ENCODE measurements at regions not wholly inside any gene's neighbourhood (a gene's known extent, or its start where the extent isn't known, plus 50 kb on each side); places are given as distances from the start of the nearest gene placed in this dataset.

GRCh38 chr4:54165438-54165837 lies 63.7 kb upstream of the PDGFRA start:
- H3K79me2 ChIP-seq (ENCODE audit: control insufficient read depth, insufficient read depth, low read length) = no peaks in the 10 kb centered on the region
- H3K9ac ChIP-seq (ENCODE audit: control insufficient read depth, insufficient read depth, low read length) = no peak overlapping the region
- no peak for TF ChIP-seq CUX1 (IDR thresholded peaks at IDR 0.05; ENCODE audit: insufficient replicate concordance, low read depth, low read length)
- no peak for TF ChIP-seq NR2C2 (IDR thresholded peaks at IDR 0.05; ENCODE audit: borderline replicate concordance, control insufficient read depth, insufficient read length, low read depth)
- TF ChIP-seq CEBPB (IDR thresholded peaks at IDR 0.05; ENCODE audit: borderline replicate concordance in 1 of 2, low read depth in 2 of 2, low read length in 2 of 2) = no peak
- TF ChIP-seq NKRF (conservative IDR thresholded peaks at IDR 0.05) = no peak
- TF ChIP-seq, protein P1, sequence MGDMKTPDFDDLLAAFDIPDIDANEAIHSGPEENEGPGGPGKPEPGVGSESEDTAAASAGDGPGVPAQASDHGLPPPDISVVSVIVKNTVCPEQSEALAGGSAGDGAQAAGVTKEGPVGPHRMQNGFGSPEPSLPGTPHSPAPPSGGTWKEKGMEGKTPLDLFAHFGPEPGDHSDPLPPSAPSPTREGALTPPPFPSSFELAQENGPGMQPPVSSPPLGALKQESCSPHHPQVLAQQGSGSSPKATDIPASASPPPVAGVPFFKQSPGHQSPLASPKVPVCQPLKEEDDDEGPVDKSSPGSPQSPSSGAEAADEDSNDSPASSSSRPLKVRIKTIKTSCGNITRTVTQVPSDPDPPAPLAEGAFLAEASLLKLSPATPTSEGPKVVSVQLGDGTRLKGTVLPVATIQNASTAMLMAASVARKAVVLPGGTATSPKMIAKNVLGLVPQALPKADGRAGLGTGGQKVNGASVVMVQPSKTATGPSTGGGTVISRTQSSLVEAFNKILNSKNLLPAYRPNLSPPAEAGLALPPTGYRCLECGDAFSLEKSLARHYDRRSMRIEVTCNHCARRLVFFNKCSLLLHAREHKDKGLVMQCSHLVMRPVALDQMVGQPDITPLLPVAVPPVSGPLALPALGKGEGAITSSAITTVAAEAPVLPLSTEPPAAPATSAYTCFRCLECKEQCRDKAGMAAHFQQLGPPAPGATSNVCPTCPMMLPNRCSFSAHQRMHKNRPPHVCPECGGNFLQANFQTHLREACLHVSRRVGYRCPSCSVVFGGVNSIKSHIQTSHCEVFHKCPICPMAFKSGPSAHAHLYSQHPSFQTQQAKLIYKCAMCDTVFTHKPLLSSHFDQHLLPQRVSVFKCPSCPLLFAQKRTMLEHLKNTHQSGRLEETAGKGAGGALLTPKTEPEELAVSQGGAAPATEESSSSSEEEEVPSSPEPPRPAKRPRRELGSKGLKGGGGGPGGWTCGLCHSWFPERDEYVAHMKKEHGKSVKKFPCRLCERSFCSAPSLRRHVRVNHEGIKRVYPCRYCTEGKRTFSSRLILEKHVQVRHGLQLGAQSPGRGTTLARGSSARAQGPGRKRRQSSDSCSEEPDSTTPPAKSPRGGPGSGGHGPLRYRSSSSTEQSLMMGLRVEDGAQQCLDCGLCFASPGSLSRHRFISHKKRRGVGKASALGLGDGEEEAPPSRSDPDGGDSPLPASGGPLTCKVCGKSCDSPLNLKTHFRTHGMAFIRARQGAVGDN (IDR thresholded peaks at IDR 0.05) = no peak
- no peak for TF ChIP-seq ZBTB4 (CRISPR knock-in tag; IDR thresholded peaks at IDR 0.05)
- TF ChIP-seq EGR1 (IDR thresholded peaks at IDR 0.05; ENCODE audit: borderline replicate concordance in 1 of 2, low read depth in 2 of 2, low read length in 2 of 2) = no peak
- no peak for TF ChIP-seq SP1 (IDR thresholded peaks at IDR 0.05; ENCODE audit: low read depth, low read length)
- H3K4me3 ChIP-seq = no peak overlapping the region
- in situ Hi-C loops (cut with MboI) (no loop called here), intact Hi-C loops (cut with micrococcal nuclease; ENCODE audit: unreplicated experiment) (no loop called here)
- H4K20me1 ChIP-seq (ENCODE audit: control insufficient read depth, insufficient read depth) = no peaks in the 10 kb centered on the region
- ChIA-PET CTCF (no interaction called here), POLR2A (no interaction called here), RAD21 (ENCODE audit: unreplicated experiment) (no interaction called here), SMC1A (ENCODE audit: uncharacterized antibody, unreplicated experiment) (no interaction called here)
- no peak overlapping the region for H2AFZ ChIP-seq (ENCODE audit: control insufficient read depth, low read depth, low read length)
- no TSS peak for BruUV-seq (replicated peaks)
- DNase-seq (ENCODE audit: low read depth, low spot score) (no peak), FAIRE-seq (no peak), ATAC-seq (no peak)
- no peaks in the 10 kb centered on the region for H3K4me1 ChIP-seq (ENCODE audit: control insufficient read depth, insufficient read depth, low read length)
- H3K27ac ChIP-seq (ENCODE audit: control insufficient read depth, insufficient read depth) = no peak overlapping the region
- no peak overlapping the region for H3K4me2 ChIP-seq (ENCODE audit: control insufficient read depth, insufficient read depth)
- no peaks in the 10 kb centered on the region for H3K9me3 ChIP-seq (replicated peaks; ENCODE audit: control insufficient read depth, insufficient read depth, low read length)
- no peaks in the 10 kb centered on the region for H3K36me3 ChIP-seq (ENCODE audit: control insufficient read depth in 2 of 2, insufficient read depth in 2 of 2, low read length in 1 of 2)
- no peaks in the 10 kb centered on the region; a peak in 2 of 4 replicates for H3K27me3 ChIP-seq (replicated peaks in 1 of 2; ENCODE audit: control insufficient read depth in 2 of 2, insufficient read depth in 2 of 2, low read length in 1 of 2)
